DOHH2 (cell line): ENCODE measurements at regions not wholly inside any gene's neighbourhood (a gene's known extent, or its start where the extent isn't known, plus 50 kb on each side); places are given as distances from the start of the nearest gene placed in this dataset.

Experiments
- H3F3A ChIP-seq: fragments of 200-600 bp; sonication (generic), shearing (Covaris generic); 2 replicates; pipeline ENCODE4 v1.6.0; 2016; ENCODE audit warnings: antibody characterized with exemption, mild to moderate bottlenecking; ENCODE audit not compliant: control insufficient read depth, insufficient read depth
- H3K27ac ChIP-seq: fragments of 200-600 bp; sonication (generic); 2 replicates; pipeline ENCODE4 v1.5.1; 2014; ENCODE audit warnings: low read depth, mild to moderate bottlenecking, low read length, moderate library complexity
- H3K27me3 ChIP-seq: fragments of 200-600 bp; sonication (generic); 2 replicates; pipeline ENCODE4 v1.6.1; 2014; ENCODE audit warnings: mild to moderate bottlenecking, low read length, mixed read lengths; ENCODE audit not compliant: control insufficient read depth
- H3K36me3 ChIP-seq: fragments of 200-600 bp; sonication (generic); 2 replicates; pipeline ENCODE4 v1.6.1; 2014; ENCODE audit warnings: mild to moderate bottlenecking, low read length, moderate library complexity, mixed read lengths; ENCODE audit not compliant: control insufficient read depth
- H3K4me1 ChIP-seq: fragments of 200-600 bp; sonication (generic); 2 replicates; pipeline ENCODE4 v1.6.1; 2014; ENCODE audit warnings: mild to moderate bottlenecking, low read length, mixed read lengths; ENCODE audit not compliant: control insufficient read depth
- H3K4me2 ChIP-seq: fragments of 200-600 bp; sonication (generic); 2 replicates; pipeline ENCODE4 v1.6.0; 2014; ENCODE audit warnings: mild to moderate bottlenecking, low read length, moderate library complexity
- H3K4me3 ChIP-seq: fragments of 200-600 bp; sonication (generic); 2 replicates; pipeline ENCODE4 v1.5.1; 2014; ENCODE audit warnings: mild to moderate bottlenecking, low read length, mixed read lengths
- H3K79me2 ChIP-seq: fragments of 200-600 bp; sonication (generic); 2 replicates; pipeline ENCODE4 v1.6.1; 2014; ENCODE audit warnings: mild to moderate bottlenecking, low read length, mixed read lengths; ENCODE audit not compliant: control insufficient read depth
- H3K9me2 ChIP-seq: fragments of 200-600 bp; sonication (generic); replicated peaks from 2 replicates; pipeline ENCODE4 v1.6.1; 2014; ENCODE audit warnings: mild to moderate bottlenecking, low read length, mixed read lengths; ENCODE audit not compliant: control insufficient read depth
- H3K9me3 ChIP-seq: fragments of 200-600 bp; sonication (generic); 2 replicates; pipeline ENCODE4 v1.6.1; 2014; ENCODE audit warnings: antibody characterized with exemption, low read length, mixed read lengths; ENCODE audit not compliant: control insufficient read depth, insufficient read depth
- H4K20me1 ChIP-seq: fragments of 200-600 bp; sonication (generic); 2 replicates; pipeline ENCODE4 v1.6.0; 2014; ENCODE audit warnings: low read depth, mild to moderate bottlenecking, antibody characterized with exemption, low read length, moderate library complexity; ENCODE audit not compliant: control insufficient read depth, insufficient read depth
- EZH2phosphoT487 ChIP-seq: fragments of 200-600 bp; sonication (generic); IDR thresholded peaks from 2 replicates; pipeline ENCODE4 v1.6.1; 2017; ENCODE audit warnings: borderline replicate concordance, mild to moderate bottlenecking, antibody characterized with exemption, low read length, moderate library complexity, mixed read lengths
- TF ChIP-seq, protein P1 (sequence below): fragments of 200-600 bp; sonication (generic); IDR thresholded peaks from one replicate; pipeline ENCODE4 v1.5.1; 2014; ENCODE audit warnings: antibody characterized with exemption, mild to moderate bottlenecking, low read depth, low read length; ENCODE audit not compliant: poor library complexity, severe bottlenecking

DNA sequence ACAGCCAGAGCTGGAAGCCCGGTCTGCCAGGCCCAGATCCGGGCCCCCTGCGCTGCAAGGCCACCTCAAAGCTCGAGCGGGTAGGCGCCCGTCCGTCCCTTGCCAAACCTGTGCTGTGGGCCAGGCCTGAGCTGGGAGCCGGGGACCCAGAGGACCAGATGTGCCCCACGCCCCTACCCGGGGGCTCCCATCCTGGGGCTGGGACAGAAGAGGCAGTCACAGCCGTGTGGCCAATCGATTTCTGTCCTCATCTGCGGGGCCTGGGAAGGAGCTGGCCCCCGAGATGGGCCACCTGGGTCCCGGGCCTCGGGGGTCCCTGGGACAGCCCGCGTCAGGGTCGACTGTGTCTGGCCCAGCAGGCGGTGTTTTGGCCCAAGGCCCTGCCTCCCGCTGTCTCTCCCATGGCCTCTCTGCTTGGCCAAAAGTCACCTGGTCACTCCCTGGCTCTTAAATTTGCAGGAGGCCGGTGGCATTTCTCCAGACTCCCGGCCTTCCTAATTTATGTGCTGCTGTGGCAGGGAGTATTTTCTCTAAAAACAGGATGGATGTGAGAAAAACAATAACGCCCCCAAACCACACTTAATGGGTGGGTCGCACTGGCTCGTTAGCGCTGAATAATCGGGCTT lies 63.8 kb downstream of the UNCX start:
- Histone ChIP-seq H3F3A (no peaks in the 10 kb centered on the region), H3K4me2 (no peak overlapping the region), H3K36me3 (no peaks in the 10 kb centered on the region), H3K4me3 (no peak overlapping the region), H3K79me2 (no peaks in the 10 kb centered on the region), H3K27me3 (no peaks in the 10 kb centered on the region), H3K27ac (no peak overlapping the region), H4K20me1 (no peaks in the 10 kb centered on the region), H3K9me3 (no peaks in the 10 kb centered on the region), H3K4me1 (no peaks in the 10 kb centered on the region), H3K9me2 (no peaks in the 10 kb centered on the region)
- no peak for TF ChIP-seq EZH2phosphoT487

DNA sequence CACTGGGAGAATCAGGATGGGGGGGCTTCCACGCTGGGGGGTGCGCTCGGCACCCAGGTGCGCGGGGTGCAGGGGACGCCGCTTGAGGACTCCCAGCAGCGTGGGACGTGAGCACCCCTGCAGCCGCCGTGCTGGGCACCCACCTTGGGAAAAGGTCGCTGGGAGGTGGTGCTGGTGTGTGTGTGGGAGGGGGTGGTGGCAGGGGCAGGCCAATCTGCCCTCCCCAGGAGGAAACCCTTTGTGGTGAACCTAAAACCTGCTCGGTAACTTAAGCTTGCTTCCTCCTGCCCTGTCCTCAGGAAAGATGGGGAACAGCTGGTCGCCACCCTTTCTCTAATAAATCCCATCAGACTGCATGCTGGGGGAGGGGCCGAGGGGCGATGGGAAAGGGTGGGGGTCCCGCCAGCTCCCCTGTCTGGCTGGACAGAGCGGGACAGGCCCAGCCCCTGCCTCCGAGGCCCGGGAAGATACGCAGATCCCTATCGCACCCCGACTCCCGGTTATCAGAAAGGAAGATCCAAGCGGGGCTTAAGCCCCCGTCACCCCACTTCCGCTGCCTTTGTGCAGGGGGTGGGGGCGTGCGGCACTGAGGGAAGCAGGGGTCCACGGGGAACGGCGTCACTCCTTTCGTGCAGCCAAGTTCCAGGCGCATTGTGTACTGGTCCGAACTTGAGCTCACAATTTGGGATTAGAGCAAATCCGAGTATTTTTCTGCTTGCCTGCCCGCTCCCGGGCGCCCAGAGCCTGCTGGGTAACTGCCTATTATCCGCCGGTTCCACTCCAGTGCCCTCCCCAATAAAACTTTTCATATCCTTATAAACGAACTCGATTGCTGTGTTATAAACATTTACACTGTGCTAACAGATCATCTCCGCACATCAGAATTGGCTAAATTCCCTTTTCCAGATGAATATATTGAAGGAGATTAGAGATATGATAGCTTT lies 64.6 kb downstream of the UNCX start:
- H3K4me3 ChIP-seq: no peak overlapping the region

DNA sequence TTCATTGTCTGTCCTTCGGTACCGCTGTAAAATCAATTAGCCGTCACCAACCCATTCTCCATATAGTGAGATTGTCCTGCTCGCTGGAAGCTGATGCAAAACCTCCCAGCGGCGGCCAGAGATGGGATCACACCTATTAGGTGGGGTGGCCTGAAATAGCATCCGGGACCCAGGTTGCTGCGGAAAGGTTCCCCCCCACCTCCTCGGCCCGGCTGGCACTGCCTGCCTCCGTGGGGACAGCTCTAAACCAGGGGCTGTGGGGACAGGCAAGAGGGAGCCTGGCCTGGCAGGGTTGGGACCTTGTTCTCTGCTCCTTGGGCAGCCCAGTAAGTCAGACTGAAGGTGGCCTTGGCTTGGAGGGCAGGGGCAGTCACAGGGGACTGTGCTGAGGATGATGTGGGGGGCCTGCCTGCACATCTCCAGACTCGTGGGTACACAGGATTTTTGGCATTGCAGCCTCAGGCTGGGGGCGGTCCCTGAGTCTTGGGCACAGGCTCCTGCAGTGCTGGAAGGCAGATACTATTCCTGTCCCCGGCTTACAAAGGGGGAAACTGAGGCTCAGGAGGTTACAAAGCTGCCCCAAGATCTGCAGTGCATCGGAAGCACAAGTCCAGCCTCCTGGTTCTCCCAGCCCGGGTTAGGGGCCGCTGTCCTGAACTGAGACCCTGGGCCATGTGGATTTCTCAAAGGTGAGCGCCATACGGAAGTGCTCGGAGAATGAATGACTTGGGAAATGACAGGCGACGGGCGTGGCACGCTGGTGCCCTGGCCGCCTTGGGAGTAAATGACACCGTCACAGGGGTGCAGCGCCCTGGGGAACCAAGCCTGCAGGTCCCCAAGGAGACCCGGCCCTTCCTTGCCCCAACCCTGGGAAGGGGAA lies 65.6 kb downstream of the UNCX start:
- Histone ChIP-seq H3K27me3 (no peaks in the 10 kb centered on the region), H3K4me1 (no peaks in the 10 kb centered on the region)
- TF ChIP-seq, protein P1, sequence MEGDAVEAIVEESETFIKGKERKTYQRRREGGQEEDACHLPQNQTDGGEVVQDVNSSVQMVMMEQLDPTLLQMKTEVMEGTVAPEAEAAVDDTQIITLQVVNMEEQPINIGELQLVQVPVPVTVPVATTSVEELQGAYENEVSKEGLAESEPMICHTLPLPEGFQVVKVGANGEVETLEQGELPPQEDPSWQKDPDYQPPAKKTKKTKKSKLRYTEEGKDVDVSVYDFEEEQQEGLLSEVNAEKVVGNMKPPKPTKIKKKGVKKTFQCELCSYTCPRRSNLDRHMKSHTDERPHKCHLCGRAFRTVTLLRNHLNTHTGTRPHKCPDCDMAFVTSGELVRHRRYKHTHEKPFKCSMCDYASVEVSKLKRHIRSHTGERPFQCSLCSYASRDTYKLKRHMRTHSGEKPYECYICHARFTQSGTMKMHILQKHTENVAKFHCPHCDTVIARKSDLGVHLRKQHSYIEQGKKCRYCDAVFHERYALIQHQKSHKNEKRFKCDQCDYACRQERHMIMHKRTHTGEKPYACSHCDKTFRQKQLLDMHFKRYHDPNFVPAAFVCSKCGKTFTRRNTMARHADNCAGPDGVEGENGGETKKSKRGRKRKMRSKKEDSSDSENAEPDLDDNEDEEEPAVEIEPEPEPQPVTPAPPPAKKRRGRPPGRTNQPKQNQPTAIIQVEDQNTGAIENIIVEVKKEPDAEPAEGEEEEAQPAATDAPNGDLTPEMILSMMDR: no peak
- no peak for TF ChIP-seq EZH2phosphoT487

More for the DNA sequence above, 64.6 kb downstream of the UNCX start:
- Histone ChIP-seq H3K27me3 (no peaks in the 10 kb centered on the region), H3K9me2 (no peaks in the 10 kb centered on the region), H3F3A (no peaks in the 10 kb centered on the region), H3K4me2 (no peak overlapping the region), H3K4me1 (no peaks in the 10 kb centered on the region), H3K79me2 (no peaks in the 10 kb centered on the region), H3K36me3 (no peaks in the 10 kb centered on the region), H4K20me1 (no peaks in the 10 kb centered on the region), H3K27ac (no peak overlapping the region), H3K9me3 (no peaks in the 10 kb centered on the region)
- TF ChIP-seq EZH2phosphoT487: no peak
- TF ChIP-seq, protein P1: no peak

More for the DNA sequence above, 65.6 kb downstream of the UNCX start:
- Histone ChIP-seq H3K27ac (no peak overlapping the region), H3K9me2 (no peaks in the 10 kb centered on the region), H3K4me2 (no peak overlapping the region), H3K79me2 (no peaks in the 10 kb centered on the region), H3K36me3 (no peaks in the 10 kb centered on the region), H3K4me3 (no peak overlapping the region), H3K9me3 (no peaks in the 10 kb centered on the region), H3F3A (no peaks in the 10 kb centered on the region), H4K20me1 (no peaks in the 10 kb centered on the region)
